CD4-positive, alpha-beta T cell treated with Interleukin-2 at 100 ng/mL for 4 hours (primary cell): ENCODE measurements at regions not wholly inside any gene's neighbourhood (a gene's known extent, or its start where the extent isn't known, plus 50 kb on each side); places are given as distances from the start of the nearest gene placed in this dataset.

Experiments used
- DNase-seq: peaks from one replicate; pipeline ENCODE4 v3.0.0-alpha.2; 2020; ENCODE audit warnings: low spot score

- no peak for DNase-seq
These were observed 198.4 kb upstream of the NT5C1B start for GRCh38 chr2:18787726-18788125.

GRCh38 chr2:18784245-18784644, 194.9 kb upstream of the NT5C1B start:
- no peak for DNase-seq

GRCh38 chr2:18781541-18782280, 192.3 kb upstream of the NT5C1B start:
- no peak for DNase-seq

DNA sequence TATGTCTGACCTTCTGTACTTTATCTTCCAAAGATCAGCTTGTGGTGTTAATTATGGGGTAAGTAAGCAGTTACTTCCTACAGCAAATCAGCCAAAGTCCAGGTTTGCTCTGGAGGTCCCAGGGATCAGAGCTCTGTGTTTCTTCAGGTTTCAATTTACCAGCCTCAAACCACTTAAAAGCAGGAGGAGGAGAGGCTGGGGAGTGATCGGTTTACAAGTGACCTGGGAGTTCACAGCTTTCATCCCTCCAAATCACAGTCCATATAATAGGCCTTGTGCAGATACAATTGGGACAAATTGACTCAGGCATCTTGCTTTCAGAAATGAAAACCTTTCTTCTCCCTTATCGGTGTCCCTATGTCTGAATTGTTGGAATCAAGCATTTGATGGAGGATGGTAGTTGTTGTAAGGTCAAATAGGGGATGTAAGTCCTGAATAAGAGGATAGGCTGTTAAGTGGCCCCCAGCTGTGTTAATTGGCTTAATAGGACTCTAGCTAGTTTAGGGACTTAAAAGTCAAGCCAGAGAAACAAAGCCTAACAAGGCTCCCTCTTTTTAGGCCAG, 188.0 kb upstream of the NT5C1B start:
- no peak for DNase-seq

DNA sequence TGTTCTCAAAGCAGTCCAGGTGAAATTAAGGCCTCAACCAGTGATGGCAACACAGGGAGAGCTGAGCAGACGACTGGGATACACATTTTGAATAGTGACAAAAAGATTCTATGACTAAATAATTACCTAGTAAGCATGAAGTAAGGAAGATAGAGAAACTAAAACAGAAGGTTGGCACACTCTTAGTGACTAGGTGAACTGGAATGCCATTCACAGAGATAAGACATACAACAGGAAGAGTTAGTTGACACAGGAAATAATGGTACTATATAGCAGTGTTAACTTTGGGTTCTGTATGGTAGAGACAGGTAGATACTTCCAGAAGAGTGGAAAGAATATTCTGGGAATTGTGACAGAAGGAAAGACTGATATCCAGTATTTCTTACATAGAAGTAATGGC, 181.8 kb upstream of the NT5C1B start:
- no peak for DNase-seq

DNA sequence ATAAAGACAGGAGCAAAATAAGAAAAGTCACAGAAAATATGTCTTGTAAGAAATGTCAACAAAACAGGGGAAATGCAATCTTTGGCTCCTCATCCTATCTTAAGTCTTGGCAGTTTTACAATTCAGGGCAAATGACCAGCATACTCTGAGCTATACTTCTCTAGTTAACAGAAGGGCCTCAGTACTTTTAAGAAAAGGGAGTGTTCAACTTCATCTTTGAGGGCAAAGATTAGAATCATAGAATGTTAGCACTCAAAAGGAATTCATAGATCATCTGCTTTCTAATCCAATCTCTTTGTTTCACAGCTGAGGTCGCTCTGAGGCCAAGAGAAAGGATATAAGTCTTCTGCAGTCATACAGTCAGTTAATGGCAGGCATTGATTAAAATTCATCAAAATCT, 174.0 kb upstream of the NT5C1B start:
- DNase-seq = no peak

- no peak for DNase-seq
These were observed 173.3 kb upstream of the NT5C1B start for GRCh38 chr2:18762667-18763066.

GRCh38 chr2:18754286-18754685, 164.9 kb upstream of the NT5C1B start:
- DNase-seq = no peak

- no peak for DNase-seq
These were observed 164.4 kb upstream of the NT5C1B start for GRCh38 chr2:18753722-18754121.

GRCh38 chr2:18752667-18753422, 163.5 kb upstream of the NT5C1B start:
- DNase-seq = no peak

DNA sequence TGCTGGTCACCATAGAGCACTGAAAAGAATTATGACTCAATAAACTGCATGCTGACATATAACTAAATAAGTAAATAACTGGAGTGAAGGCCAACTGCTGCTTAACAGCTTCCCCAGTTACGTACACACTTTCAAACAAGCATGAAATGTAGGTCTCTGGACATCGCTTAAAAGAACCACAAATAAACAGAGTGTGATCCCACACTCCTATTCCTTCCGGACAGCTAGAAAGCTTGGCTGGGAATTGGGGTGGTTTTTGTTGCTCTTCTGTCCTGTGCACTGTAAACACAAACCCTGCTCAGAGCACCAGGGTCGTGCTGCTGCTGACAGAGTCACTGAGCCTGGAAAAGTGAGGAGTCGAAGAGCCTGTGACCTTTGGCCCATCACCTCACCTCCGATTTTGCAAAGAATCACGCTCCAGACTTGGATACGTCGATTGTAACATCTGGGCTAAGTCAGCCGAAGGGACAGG, 162.7 kb upstream of the NT5C1B start:
- no peak for DNase-seq

DNA sequence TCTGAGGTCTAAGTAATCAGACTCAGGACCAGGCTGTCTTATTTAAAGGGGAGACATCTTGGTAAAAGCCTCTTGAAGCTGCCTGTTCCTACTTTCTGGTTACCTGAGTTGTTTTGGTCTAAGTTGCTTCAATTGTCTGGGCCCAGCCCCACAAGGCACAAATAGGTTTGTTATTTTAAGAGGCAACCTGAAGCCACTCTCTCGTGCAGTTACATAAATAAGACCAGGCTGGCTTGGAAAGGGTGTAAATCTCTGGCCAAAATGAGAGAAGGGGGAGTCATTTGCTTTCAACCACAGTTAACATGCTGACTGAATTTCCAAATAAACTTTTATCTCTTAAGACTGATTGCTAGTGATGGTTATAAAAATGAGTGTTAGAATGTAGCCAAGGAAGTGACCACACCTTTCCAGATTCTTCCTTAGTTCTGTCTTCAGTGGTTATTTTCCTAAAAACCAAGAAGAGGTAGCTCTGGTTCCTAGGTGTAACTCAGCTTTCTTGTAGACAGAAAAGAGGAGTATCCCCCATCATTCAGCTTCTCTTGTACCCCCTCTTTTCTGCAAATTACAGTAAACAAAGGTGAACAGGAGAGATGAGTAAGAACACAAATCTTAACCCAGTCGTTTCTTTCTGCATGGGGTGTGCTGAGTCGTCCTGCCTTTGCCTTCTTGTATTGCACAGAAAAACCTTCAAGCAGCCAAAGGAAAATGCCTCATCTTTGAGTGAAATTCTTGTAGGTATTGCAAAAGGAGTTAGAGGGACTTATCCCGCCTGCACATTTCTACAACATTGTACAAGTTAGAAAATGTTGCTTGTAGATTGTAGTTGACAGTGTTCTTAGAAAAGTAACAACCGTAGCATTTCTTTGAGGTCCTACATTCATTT, 161.5 kb upstream of the NT5C1B start:
- DNase-seq = no peak

GRCh38 chr2:18749912-18750526, 160.7 kb upstream of the NT5C1B start:
- DNase-seq = peak; percentile 29

- no peak for DNase-seq
These were observed 156.3 kb upstream of the NT5C1B start for GRCh38 chr2:18745431-18746272.

DNA sequence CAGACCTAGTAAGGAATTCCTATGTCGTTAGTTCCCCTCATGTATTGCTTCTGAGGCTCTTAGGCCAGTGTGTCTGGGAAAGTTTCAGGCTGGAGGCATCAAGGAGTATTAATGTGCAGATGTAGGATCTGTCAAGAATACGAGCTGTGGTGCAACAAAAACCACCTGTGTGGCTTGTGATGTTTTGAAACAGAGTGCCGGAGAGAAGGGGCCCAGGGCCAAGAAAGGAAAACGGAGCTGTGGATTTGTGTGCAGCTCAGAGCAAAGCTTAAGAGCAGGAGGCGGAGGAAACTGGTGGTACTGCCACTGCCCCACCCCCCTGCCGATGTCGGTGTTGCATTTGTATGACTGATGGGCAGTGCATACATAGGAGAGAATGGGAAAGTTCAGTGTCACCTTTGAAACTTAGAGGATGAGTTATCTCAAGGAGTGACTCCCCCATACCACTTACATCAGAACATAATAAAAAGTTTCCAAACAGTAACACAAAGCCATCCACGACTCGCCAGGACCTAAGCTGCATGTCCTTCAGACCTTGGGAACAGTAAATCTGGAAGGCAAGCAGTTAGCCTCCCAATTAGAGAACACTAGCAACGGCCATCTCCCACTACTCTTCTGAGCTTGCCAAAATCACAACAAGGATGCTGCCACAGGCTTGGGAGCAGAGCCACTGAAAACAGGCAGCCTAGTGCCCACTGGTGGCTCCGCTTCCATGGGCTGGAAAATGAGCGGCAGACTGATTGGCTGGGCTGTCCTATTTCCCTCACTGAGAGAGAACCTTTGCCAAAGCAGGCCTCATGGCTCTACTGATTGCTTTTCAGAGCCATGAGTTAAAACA, 152.7 kb upstream of the NT5C1B start:
- DNase-seq = no peak

- DNase-seq = no peak
These were observed 151.8 kb upstream of the NT5C1B start for GRCh38 chr2:18741191-18741590.

- no peak for DNase-seq
These were observed 151.1 kb upstream of the NT5C1B start for GRCh38 chr2:18740474-18740881.

DNA sequence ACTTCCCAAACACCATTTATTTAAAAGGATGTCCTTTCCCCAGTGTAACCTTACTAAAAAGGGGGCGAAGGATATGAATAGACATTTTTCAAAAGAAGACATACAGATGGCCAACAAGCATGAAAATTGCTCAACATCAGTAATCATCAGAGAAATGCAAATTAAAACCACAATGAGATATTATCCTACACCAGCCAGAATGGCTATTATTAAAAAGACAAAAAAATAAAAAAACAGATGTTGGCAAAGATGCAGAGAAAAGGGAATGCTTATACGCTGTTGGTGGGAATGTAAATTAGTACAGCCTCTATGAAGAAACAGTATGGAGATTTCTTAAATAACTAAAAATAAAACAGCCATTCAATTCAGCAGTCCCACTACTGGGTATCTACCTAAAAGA, 142.3 kb upstream of the NT5C1B start:
- no peak for DNase-seq

- no peak for DNase-seq
These were observed 135.2 kb upstream of the NT5C1B start for GRCh38 chr2:18724371-18725145.
